Activated CD4-positive, CD25-positive, alpha-beta regulatory T cell treated with anti-CD3 and anti-CD28 coated beads, Interleukin-2, amount 50 U/mL, for 72 hours (primary cell): ENCODE measurements at regions not wholly inside any gene's neighbourhood (a gene's known extent, or its start where the extent isn't known, plus 50 kb on each side); places are given as distances from the start of the nearest gene placed in this dataset.
A peak's percentile ranks its signal among the peaks of the same experiment; 100 is the strongest.

Experiments
- DNase-seq: peaks from one replicate; pipeline ENCODE4 v3.0.0; 2021

DNA sequence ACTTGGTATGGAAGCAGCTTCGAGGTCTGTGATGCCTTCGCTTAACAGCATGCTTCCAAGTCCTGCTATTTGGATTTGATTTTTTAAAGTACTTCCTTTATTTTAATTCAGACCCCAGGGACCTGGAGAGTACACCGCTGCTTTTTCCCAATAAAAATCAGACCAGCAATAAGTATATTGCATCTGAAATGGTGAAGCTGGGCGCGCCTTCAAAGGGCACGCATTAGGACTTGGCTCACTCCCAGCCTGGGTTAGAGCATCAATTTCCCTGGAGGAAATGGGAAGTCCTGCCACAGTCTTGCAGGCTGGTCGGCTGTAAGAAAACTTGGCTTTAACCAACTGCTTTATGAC is 325.1 kb downstream of the RRAGC start:
- DNase-seq, result no peak

DNA sequence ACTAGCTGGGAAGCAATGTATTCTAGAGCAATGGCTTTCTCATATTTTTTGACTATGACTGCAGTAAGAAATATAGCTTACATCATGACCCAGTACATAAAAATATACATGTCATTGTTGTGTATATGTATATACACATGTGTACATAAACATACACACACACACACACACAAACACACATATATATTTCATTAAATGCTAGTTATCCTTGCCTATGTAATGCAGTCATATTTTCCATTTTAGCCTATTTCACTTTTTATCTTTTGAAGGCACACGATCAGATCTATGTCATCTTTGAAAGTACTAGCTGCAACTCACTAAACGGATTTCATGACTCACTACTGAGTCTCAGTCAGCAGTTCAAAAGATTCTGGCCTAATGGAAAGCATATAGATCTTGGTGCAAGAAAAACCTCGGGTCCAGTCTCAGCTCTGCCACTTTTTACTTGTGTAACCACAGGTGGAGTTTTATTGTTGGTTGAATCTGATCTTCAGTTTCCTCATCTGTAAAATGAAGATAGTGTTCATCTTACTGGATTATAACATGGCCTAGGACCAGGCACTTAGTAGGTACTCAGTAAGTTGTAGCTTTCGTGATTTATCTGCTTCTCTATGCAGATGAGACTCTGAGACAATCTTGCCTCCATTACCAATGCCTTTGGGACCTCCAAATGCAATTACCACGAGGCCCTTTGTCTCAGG is 325.6 kb downstream of the RRAGC start:
- no peak for DNase-seq

DNA sequence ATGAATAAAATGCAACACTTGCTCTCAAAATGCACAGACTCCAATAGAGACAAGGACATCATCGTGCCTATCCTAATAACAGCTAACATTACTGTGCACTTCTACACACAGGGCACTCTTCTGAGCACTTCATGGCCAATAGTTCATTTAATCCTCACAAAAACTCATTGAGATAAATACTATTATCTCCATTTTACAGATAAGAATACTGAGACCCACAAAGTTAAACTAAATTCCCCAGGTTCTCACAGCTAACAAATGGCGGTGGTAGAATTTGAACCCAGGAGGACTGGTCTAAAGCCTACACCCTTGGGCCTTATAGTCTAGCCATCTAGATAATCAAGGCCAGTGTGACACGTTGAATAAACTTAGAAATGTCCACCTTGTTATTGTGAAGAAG is 328.6 kb downstream of the RRAGC start:
- no peak for DNase-seq

GRCh38 chr1:38529946-38530345 is 329.6 kb downstream of the RRAGC start:
- no peak for DNase-seq

DNA sequence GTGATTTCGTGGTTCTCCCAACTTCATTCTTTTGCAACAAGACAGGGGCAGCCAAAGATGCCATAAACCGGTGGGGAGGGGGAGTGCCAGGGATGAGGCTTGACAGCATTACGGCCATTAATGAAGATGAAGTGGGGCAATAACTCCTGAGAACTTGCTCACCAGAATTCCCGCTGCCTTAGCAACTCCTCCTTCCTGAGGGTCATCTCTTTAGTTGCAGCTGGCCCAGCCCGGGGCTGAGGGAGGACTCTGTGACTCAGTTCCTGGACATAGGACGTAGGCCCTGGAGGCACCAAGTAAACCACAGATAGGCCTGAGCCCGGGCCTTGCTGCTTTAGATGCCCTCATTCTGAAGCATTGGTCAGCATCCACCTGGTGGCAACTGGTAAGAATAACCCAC is 330.2 kb downstream of the RRAGC start:
- DNase-seq, result no peak

DNA sequence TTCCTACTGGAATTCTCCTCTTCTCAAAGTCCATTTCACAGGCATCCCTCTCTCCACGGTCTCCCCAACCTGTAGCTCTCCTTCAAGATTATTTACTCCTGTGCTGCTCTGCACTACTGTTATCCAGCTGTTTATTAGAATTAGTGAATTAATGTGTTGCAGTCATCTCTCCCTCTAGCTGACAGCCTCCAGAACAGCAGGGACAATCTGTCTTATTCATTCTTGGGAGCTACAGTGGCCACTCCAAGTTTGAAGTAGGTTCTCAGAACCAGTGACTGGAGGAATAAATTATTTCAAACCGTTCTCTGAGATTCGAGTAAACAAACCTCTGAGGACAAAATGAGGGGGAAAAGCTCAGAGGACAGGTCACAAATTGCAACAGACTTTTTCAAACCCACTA is 330.9 kb downstream of the RRAGC start:
- DNase-seq, result no peak

DNA sequence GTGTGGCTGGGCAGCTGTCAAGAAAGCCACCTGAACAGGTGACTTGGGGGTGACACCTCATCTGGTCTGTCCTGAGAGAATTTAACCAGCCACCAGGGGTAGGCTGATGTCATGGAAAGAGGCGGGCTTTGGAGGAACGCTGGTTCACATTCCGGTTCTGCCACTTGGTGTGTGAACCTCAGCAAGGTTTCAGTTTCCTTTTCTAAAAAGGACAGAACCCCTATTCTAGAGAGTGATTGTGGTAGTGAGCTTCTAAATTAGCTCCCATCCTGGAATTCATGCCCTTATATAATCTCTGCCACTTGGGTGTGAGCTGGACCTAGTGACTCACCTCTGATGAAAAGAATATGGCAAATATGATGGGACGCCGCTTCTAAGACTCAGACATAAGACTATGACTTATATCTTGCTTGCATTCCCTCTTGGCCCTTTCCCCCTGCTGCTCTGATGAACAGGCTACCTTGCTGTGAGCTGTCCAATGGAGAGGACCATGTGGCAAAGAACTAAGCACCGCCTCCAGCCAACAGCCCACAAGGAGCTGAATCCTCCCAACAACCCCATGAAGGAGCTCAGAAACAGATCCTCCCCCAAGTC is 332.1 kb downstream of the RRAGC start:
- peak; percentile 37 for DNase-seq

- no peak for DNase-seq
Measured at GRCh38 chr1:38526046-38526445, 333.5 kb downstream of the RRAGC start.

DNA sequence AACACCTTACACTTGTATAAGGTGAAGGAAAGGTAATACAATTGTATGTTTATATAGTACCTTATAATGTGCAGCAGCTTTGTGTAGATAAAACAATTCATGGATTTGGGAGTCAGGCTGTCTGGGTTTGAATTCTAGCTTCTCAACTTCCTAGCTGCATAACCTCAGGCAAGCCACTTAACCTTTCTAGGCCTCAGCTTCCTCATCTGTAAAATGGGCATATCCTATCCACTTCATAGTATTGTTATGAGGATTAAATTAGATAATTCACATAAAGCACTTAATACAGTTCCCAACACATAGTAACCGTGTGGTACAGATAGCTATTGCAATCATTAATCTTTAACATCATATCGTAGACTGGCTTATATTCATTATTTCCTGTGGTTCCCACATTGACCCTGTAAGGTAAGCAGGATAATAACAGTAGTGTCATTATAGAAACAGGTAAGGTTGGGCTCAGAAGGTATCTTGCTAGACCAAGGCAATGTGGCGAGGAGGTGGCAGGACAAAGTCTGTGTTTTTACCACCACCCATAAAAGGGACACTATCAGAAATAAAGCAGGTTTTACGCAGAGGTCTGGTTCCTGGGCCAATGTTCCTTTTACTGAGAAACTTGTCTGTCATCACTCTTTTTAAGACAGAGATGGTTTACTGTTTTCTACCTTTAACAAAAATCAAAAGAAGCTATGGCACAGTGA is 334.1 kb downstream of the RRAGC start:
- DNase-seq, result no peak

DNA sequence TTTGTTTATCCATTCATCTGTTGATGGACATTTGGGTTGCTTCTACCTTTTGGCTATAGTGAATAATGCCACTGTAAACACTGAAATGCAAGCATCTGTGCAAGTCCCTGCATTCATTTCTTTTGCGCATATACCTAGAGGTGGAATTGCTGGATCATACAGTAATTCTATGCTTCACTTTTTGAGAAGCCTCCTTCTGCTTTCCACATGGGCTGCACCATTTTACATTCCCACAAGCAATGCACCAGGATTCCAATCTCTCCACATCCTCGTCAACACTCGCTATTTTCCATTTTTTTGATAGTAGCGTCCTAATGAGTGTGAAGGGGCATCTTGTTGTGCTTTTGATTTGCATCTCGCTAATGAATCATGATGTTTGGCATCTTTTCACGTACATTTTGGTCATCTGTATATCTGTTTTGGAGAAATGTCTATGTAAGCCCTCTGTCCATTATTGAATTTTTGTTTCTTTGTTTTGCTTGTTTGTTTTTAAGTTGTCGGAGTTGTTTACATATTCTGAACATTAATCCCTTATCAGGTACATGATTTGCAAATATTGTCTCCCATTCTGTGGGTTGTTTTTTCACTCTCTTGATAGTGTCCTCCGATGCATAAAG is 335.4 kb downstream of the RRAGC start:
- no peak for DNase-seq

DNA sequence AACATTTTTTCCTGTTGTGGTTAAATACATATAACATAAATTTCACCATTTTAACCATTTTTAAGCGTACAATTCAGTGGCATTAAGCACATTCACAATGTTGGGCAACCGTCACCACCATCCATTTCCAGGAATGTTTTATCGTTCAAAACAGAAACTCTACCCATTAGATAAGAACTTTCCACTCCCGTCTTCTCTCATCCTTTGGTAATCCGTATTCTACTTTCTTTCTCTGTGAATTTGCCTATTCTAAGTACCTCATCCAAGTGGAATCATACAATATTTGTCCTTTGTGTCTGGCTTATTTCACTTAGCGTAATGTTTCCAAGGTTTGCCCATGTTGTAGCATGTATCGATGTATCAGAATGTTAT is 336.0 kb downstream of the RRAGC start:
- no peak for DNase-seq

DNA sequence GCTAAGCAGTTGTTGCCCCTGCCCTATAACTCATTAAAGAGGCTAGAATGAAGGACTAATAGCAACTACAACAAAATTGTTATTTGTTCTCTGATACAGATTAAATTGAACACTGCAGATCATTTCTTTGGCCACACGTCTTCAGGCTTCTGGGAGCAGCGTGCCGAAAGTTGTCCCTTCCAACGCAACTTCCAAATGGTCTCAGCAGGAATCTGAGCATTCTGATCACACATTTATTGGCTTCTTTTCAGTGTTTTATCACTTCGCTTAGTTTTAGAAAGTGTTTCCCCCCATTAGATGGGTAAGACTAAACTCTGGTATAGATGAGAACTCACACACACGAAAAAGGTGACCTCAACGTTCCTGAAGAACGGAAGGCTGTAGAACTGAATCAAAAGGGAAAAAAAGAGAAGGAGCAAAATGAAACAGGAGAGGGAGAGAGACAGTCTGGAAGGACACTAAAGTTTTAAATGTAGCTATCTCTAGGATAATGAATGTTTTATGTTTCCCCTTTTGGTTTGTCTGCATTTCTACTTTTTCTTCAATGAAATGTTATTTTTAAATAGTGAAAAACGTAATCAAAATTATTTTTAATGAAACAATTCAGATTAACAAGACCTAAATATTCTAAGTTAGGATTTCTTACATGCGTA is 336.5 kb downstream of the RRAGC start:
- DNase-seq, result no peak

DNA sequence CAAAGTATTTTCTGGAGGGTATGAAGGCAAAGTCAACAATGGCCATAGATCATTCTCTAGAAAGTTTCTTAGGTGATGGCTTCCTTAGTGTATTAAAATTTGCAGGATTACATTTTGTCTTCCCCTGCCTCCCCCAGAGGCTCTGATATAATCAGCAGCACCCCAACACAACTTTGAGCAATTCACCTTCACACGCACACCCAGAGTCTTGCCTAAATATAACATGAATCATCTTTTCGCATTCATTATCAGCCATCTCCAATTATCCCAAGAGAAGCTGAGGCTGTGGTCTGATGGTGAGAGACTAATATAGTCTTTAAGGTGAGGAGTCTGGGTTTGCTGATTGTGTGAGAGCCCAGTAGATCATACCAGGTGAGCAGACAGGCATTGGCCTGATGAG is 343.0 kb downstream of the RRAGC start:
- DNase-seq, result no peak

DNA sequence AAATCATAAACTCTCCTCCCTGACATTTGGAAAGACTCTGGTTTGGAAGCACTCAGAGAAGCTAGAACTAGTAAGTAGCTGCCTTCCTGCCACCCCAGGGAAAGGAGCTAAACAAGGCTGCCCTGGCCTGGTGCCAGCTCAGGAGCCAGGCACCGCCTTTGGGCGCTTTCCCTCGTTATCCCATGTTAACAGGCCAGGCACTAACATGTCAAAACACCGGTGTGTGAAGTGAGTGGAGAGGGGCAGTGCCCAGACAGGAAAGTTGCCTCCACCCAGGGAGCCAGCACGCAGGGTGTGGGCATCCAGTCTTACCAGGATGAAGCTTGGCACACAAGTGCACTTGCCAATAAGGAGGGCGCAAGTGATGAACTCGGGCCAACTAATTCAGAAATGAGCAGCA is 346.8 kb downstream of the RRAGC start:
- DNase-seq, result no peak

DNA sequence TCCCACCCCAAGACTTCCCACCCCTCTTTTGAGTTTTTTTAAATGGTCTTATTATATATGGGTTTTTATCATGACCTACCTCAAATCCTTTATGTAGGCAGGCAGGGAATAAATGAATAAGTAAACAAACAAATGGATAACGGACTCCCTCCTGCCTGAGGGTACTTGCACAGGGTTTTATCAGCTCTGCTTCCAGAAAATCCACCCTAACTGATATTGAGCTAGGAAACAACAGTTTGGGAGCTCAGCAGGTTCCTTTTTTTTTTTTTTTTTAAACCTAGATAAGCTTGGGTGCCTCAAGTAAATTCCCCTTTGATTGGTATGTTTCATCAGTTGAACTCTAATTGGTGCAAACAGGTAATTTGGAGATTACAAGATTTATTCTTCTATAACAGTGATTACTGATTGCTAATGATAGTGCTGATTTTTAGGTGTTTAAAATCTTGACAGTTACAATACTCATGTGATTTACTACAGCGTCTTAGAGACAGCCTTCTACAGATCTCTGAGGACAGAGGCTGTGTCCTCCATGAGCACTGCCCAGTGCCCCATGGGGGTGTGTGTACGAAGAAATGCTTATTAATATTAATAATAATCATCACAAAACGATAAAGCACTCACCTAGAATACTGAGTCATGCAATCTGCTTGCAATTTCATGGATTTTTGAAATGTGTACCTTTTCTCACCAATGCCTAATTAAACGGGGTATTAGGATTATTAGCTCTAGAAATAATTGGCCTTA is 347.4 kb downstream of the RRAGC start:
- no peak for DNase-seq

DNA sequence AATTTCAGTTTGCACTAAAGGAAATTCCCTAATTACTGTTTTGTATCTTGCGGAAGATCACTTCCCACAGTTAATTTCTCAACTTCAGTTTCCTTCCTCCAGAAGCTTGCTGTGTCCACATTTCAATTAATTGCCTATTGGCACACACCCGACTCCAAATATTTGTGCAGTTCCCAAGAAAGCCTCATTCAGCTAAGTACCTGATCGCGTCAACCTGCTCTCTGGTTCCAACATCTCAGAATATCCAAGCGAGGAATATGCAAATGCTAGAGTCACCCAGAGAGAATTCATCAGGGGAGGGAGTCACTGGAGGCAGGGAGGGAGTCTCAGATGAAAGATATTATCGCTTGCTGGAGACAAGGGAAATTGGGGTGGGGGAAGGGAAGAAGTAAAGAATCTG is 351.3 kb downstream of the RRAGC start:
- DNase-seq, result no peak

- DNase-seq, result no peak
Measured at GRCh38 chr1:38507563-38507962, 352.0 kb downstream of the RRAGC start.

DNA sequence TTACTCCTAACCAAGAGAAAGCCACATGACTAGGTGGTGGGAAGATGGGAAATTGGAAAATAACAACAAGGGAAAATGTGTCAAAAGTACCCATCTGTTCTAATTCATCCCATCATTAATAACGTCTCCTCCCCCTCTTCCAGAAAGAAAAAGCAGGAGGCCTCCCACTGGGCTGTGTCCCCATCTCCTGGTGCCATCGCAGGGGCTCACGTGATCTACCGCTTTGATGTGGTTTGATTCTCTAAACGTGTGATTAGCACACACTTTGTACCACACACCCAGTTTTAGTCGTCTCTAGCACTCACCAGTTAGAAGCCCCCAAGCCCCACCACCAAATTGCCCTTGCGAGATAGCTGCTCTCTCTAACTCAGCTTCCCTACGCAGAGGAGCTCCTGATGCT is 353.6 kb downstream of the RRAGC start:
- DNase-seq, result no peak

DNA sequence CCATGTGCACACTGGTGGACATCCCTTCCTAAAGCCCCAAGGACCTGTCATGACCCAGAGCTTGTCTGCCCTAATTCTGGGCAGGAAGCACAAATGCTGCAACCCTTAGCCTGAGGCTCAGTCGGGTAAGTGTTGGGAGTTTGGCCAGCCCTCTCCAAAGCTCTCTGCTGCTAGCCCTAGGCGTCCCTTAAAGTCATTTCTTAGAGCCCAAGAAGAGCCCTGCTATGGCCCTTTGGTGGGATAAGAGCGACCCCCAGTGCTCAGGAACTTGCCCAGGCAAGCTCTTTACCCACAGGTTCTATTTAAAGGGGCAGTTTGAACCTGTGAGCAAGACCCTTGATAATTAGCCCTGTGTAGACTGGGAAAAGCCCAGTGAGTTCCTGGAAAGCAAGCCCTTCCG is 356.8 kb downstream of the RRAGC start:
- DNase-seq, result no peak

- no peak for DNase-seq
Measured at GRCh38 chr1:38500891-38501290, 358.7 kb downstream of the RRAGC start.

DNA sequence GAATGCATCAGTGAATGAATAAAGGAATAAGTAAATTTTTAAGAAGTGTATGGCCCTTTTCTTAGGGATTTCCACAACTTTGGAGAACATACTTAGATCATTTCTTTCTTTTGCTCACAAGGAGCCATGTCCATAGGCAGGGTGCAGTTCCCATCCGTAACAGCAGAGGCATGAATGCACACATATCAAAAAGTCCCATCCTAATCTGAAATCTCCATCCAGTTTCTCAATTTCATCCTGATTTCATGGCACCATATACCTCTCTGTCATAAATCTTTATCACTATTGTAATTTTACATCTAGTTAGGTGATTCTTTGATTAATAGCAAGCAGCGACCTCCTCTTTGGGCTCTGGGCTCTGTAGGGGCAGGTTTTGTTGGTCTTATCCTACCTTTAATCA is 359.2 kb downstream of the RRAGC start:
- DNase-seq, result no peak

GRCh38 chr1:38498686-38499085 is 360.9 kb downstream of the RRAGC start:
- DNase-seq, result no peak
